ENCODE measurements at regions not wholly inside any gene's neighbourhood (a gene's known extent, or its start where the extent isn't known, plus 50 kb on each side); places are given as distances from the start of the nearest gene placed in this dataset.
A peak's percentile ranks its signal among the peaks of the same experiment; 100 is the strongest.
"Not testable (repeated sequence)": the region's sequence is repeated elsewhere in the genome, so short reads cannot be mapped to it uniquely, and the experiment has no call there.

GRCh38 chr3:8001712-8002111 lies 499.9 kb upstream of the LMCD1 start:
- DNase-seq (ENCODE audit: low read depth): no peak

- no peak for DNase-seq (ENCODE audit: low read depth)
These were observed 489.7 kb upstream of the LMCD1 start for GRCh38 chr3:8011902-8012301.

DNA sequence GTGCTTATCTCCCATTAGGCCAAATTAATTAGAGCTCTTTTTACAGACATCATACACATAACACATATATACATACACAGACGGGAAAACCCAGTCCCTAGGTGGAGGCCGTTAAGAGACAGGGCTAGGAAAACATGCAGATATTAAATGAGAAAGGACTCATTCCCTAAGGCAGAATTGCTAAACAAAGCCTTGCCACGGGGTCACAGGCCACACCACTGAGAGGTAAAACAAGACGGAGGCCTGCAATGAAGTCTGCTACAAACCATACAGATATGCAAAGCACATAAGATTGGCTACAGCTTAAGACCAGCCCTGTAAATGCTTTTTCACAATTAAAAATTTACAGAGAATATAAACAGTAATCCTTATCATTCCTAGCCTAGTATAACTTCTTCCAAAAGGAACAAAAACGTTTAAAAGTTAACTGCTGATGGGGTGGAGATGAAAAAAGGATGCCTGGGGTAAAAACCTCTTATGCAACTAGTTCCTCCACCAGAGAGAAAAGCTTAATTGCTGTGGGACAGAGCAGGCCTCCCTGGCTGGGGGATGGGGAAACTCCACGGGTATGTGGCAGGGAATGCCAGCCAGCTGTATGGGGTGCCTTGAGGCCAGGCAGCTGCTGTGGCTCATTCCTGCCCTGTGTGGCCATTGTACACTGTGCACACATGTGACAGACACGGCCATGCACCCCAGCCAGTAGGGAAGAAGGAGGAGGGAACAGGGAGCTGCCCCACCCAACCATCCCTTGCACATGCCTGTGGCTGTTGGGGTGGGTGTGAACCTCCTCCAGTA lies 481.4 kb upstream of the LMCD1 start:
- DNase-seq (ENCODE audit: low read depth): no peak

- DNase-seq (ENCODE audit: low read depth): no peak
These were observed 473.7 kb upstream of the LMCD1 start for GRCh38 chr3:8027954-8028353.

DNA sequence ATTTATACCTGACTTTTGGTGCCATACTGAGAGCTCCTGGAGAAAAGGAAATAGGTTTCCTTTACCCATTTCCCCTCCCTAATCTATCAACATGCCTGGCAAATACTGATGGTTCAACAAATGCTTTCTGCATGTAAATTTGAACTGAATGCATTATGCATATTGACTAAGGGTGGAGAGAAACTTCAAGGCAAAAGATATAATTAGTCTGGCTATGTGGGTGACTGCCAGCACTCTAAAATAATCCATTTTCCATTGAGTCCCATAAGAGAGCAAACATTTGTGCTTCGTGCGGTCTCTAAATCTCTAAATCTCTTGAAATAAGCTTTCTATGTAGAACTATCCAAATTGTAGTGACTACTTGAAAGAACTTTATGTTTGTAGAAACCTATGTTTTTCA lies 451.3 kb upstream of the LMCD1 start:
- no peak for DNase-seq (ENCODE audit: low read depth)

GRCh38 chr3:8052659-8053058 lies 449.0 kb upstream of the LMCD1 start:
- DNase-seq (ENCODE audit: low read depth): no peak

GRCh38 chr3:8068135-8068534 lies 433.5 kb upstream of the LMCD1 start:
- DNase-seq (ENCODE audit: low read depth): not testable (repeated sequence)

GRCh38 chr3:8069471-8069870 lies 432.2 kb upstream of the LMCD1 start:
- DNase-seq (ENCODE audit: low read depth): no peak

DNA sequence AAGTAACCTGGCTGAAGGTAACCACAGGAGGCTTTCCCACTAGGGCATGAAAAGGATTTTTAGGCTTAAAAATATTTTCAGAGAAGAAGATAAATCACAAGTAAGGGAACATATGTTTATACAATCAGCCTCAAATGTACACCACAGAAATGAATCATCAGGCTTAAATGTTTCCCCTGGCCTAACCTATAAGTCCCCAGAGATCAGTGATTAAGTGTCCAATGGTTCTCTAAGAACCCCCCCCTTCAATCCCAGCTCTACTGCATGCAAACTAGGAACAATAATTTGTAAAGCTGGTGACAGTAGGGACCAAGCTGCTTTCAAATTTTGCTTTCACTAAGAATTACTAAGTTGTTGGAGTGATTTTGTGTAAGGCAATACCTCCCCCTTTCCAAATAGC lies 431.6 kb upstream of the LMCD1 start:
- DNase-seq (ENCODE audit: low read depth): no peak

- not testable (repeated sequence) for DNase-seq (ENCODE audit: low read depth)
These were observed 426.9 kb upstream of the LMCD1 start for GRCh38 chr3:8074740-8075139.

DNA sequence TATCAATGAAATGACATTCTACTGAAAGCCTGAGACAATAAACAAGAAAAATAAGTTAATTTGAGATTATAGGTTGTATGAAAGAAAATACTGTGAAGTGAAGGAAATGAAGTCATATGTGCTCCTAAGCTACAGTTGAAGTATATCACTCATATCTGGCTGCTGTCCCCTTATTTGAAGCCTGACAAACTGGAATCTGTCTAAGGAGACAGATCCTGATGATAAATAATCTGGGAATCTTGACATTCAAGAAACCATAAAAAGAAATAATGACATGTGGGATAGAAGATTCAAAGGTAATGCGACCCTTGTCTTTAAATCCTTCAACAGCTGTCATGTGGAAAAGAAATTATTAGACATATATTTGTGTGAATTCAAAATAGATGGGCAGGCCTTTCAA lies 424.5 kb upstream of the LMCD1 start:
- no peak for DNase-seq (ENCODE audit: low read depth)

DNA sequence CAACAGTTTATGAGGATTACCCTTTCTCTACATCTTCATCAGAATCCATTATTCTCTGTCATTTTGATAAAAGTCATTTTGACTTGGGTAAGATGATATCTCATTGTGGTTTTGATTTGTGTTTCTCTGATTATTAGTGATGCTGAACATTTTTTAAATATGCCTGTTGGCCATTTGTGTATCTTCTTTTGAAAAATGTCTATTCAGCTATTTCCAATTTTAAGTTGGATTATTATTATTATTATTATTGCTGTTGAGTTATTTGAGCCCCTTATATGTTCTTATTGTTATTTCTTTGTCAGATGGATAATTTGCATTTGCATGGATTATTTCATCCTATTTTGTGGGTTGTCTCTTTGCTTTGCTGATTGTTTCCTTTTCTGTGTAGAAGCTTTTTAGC lies 421.2 kb upstream of the LMCD1 start:
- DNase-seq (ENCODE audit: low read depth): no peak

DNA sequence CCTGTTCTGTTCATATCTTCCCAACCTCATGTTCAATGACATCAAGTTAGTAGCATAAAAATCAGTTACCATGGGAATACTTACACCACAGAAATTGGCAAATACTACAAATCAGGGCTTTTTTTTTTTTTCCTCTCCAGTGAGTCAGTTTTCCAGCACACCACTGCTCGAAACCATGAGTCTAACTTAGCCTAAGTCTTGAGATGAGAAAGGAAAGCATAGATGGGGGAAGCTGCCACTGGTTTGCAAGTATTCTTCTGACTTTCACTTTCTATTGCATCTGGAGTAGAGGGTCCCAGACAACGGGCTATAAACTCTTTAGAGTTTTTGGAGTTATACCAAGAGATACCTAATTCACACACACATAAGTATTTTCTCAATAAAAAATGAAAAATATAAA lies 416.1 kb upstream of the LMCD1 start:
- no peak for DNase-seq (ENCODE audit: low read depth)

- DNase-seq (ENCODE audit: low read depth): no peak
These were observed 413.7 kb upstream of the LMCD1 start for GRCh38 chr3:8087951-8088350.

DNA sequence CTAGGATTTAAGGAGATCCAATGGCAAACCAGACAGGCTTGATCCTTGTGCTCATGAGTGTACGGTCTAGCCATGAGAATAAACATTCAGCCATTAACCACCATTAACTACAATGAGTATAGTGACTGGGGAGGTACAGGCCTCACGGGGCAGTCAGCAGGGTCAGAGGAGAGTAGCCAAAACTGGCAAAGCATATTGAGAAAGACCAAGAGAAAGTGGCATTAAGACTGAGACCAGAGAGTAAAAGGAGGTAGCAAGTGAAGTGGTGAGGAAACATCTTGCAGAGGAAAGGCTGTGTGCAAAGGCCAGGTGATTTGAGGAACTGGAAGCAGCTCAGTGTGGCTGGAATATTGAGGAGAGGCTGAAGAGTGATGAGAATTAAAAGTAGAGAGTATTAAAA lies 407.2 kb upstream of the LMCD1 start:
- DNase-seq (ENCODE audit: low read depth): no peak

DNA sequence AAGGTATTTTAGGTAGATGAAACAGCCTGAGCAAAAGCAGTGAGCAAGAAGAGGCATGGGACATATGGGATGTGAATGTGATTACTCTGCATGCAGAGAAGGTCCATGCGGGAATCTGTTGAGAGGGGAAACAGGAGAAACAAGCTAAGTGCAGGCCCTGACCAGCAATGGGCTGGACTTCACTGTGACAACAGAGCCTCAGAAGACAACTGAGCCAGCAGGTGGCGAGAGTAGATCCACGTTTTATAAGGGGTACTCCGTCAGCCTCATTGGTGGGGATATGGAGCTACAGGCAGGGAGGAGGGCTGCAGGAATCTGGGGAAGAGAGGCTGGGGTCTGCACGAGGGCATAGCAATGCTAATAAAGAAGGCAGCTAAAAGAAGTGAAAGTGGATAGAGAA lies 405.9 kb upstream of the LMCD1 start:
- DNase-seq (ENCODE audit: low read depth): no peak

DNA sequence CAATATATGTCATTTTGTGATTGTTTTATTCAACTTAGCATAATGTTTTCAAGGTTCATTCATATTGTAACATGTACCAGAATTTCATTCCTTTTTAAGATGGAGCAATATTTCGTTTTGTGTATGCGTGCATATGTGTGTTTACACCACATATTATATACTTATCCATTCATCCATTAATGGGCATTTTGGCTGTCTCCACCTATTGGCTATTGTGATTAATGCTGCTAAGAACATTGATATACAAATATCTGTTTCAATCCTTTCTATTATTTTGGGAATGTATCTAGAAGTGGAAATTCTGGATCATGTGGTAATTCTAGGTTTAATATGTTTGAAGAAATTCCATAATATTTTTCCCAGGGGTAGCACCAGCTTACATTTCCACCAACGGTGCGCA lies 403.9 kb upstream of the LMCD1 start:
- no peak for DNase-seq (ENCODE audit: low read depth)

DNA sequence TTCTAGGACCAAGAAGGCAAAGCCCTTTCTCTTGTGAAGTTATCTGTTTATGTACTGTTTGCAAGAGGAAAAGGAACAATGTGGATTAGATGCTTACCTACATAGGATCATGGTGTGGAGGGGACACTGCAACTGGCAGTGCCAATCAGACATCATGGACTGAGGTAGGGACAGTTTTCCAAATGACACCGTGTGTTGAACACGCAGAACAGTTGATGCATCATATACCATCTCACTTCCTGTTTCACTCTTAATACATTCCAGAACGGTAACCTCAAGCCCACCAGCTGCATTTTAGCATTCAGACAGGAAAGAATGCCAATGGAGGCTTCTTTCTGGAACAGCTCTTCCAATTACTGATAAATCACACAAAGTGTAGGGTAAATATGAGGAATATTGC lies 397.7 kb upstream of the LMCD1 start:
- no peak for DNase-seq (ENCODE audit: low read depth)

GRCh38 chr3:8106921-8107320 lies 394.7 kb upstream of the LMCD1 start:
- no peak for DNase-seq (ENCODE audit: low read depth)

DNA sequence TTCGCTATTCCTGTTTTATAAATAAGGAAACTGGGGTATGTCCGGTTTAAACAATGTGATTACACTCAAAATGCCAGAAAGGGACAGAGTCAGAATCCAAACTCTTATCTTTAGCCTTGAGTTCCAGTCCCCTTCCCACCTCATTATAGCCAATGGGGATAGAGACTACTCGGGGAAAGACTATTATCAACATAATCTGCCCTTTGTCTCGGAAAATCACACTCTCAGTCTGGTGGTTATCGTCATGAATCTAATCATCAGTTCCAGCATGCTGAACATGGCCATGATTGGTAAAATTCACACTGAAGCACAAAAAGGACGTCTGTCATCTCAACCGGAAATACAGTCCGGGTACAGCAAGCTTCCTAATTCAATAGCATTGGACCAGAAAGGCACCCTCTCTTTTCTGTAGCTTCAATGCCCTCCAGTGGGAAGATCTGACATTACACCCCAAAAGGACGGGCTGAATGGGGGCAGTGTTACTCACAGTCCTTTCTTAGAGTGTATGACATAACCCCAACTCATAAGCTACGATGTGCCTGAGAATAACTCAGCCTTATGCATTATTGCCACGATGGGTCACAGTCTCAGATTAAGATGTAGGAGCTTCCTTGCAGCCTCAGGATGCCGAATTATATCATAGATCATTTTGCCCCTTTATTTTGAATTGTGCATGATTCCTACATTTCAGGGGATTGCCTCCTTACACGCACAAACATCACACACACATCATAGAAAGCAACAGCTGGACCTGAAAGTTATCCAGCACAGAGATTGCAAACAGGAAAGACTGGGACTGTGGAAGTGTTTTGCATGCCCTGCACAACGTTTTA lies 390.4 kb upstream of the LMCD1 start:
- DNase-seq (ENCODE audit: low read depth): peak; percentile 6

- DNase-seq (ENCODE audit: low read depth): no peak
These were observed 389.0 kb upstream of the LMCD1 start for GRCh38 chr3:8112587-8112986.

- DNase-seq (ENCODE audit: low read depth): no peak
These were observed 388.0 kb upstream of the LMCD1 start for GRCh38 chr3:8113626-8114025.

DNA sequence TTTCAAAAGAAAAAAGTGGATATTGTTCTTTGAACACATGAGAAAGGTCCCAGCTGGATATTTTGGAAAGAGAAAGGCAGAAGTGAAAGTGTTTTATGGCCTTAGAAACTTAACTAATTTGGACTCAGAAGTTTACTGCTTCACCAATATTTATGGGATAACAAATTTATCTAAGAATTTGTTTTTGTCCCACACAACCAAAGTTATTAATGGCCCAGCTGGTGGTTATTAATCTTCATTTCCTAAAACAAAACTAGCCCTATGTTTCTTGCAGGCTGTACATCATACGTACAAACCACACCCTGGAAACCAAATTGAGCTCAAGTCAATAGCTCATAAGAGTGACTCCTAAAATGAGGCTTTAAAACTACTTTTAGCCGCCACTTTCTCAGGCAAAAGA lies 372.9 kb upstream of the LMCD1 start:
- DNase-seq (ENCODE audit: low read depth): no peak

- no peak for DNase-seq (ENCODE audit: low read depth)
These were observed 365.1 kb upstream of the LMCD1 start for GRCh38 chr3:8136553-8136952.

Measured in activated gamma-delta T cell treated with anti-CD3 and anti-CD28 coated beads, Interleukin-2, amount 50 U/mL, for 16 hours (primary cell).